A549 (cell line): ENCODE measurements at regions not wholly inside any gene's neighbourhood (a gene's known extent, or its start where the extent isn't known, plus 50 kb on each side); places are given as distances from the start of the nearest gene placed in this dataset.

Source experiments
- ATAC-seq, 2 experiments: fragments of 200-7000 bp in 1 of 2; fragments of >200 bp in 1 of 2; cut with Nextera tagmentation in 1 of 2; cut with Tn5 transposase in 1 of 2; 3 replicates each; pipeline versions ENCODE4 v1.8.0 to v1.9.1; 2018 to 2020; ENCODE audit warnings: mild to moderate bottlenecking in 1 of 2, moderate library complexity in 1 of 2
- CTCF ChIA-PET: fragments of 300-600 bp; sonication (Branson Sonifier 250); formaldehyde crosslinking; extraction: SDS; loops from one replicate; lab custom pipeline; 2021; ENCODE audit warnings: antibody characterized with exemption, inconsistent platforms; lab: Yijun Ruan, JAX
- POLR2A ChIA-PET: fragments of 350-600 bp; formaldehyde crosslinking; extraction: SDS; loops from one replicate; lab custom pipeline; 2021; ENCODE audit warnings: antibody characterized with exemption, inconsistent platforms; lab: Yijun Ruan, JAX
- DNase-seq, 2 experiments: peaks; one replicate each; pipeline versions ENCODE4 v3.0.0 to v3.0.0-alpha.2; 2011 to 2016; ENCODE audit warnings: low read depth in 1 of 2, low spot score in 1 of 2
- FAIRE-seq: peaks from 2 replicates; lab custom pipeline; 2011; peaks lifted over from hg19 to GRCh38; lab: Jason Lieb, UNC
- H3K27ac ChIP-seq, 2 experiments: fragments of >200 bp; sonication (Bioruptor Twin); formaldehyde crosslinking; 3 replicates each; pipeline ENCODE4 v1.5.1; 2016 to 2017
- H3K4me1 ChIP-seq: fragments of >200 bp; sonication (Bioruptor Twin); formaldehyde crosslinking; 3 replicates; pipeline ENCODE4 v1.6.1; 2016
- H3K4me2 ChIP-seq: fragments of >200 bp; sonication (Bioruptor Twin); formaldehyde crosslinking; 3 replicates; pipeline ENCODE4 v1.6.1; 2016
- H3K4me3 ChIP-seq: fragments of >200 bp; sonication (Bioruptor Twin); formaldehyde crosslinking; 3 replicates; pipeline ENCODE4 v1.5.1; 2016
- H3K9me3 ChIP-seq: fragments of >200 bp; sonication (Bioruptor Twin); formaldehyde crosslinking; 3 replicates; pipeline ENCODE4 v1.6.1; 2016
- BCL3 ChIP-seq: fragments of >200 bp; sonication (Bioruptor Twin); formaldehyde crosslinking; IDR thresholded peaks from 3 replicates; pipeline ENCODE4 v1.6.1; 2016
- CBX8 ChIP-seq: fragments of 200-600 bp; sonication (generic); IDR thresholded peaks from 2 replicates; pipeline ENCODE4 v1.6.1; 2016
- EHMT2 ChIP-seq: fragments of 200-600 bp; sonication (generic); IDR thresholded peaks from 2 replicates; pipeline ENCODE4 v1.6.1; 2016; ENCODE audit warnings: antibody characterized with exemption, low read depth, mild to moderate bottlenecking, moderate library complexity
- FOSL2 ChIP-seq, 2 experiments: fragments of 450-650 bp in 1 of 2; fragments of >200 bp in 1 of 2; sonication (Bioruptor Twin) in 1 of 2; formaldehyde crosslinking; IDR thresholded peaks; 2 replicates each; pipeline versions ENCODE4 v1.5.0 to v1.6.1; 2016 to 2020; ENCODE audit warnings: mild to moderate bottlenecking in 1 of 2, moderate library complexity in 1 of 2
- FOXS1 ChIP-seq: fragments of 250-450 bp; sonication (Bioruptor Pico); IDR thresholded peaks from 2 replicates; pipeline ENCODE4 v1.5.0; 2020; ENCODE audit warnings: mild to moderate bottlenecking, moderate library complexity
- HDAC2 ChIP-seq: fragments of 200-600 bp; sonication (generic); IDR thresholded peaks from 2 replicates; pipeline ENCODE4 v1.6.1; 2016
- HEYL ChIP-seq: fragments of 250-450 bp; sonication (Bioruptor Pico); IDR thresholded peaks from 2 replicates; pipeline ENCODE4 v1.8.0; 2021; ENCODE audit warnings: mild to moderate bottlenecking, moderate library complexity
- HOXB5 ChIP-seq: fragments of 250-450 bp; sonication (Bioruptor Pico); IDR thresholded peaks from 2 replicates; pipeline ENCODE4 v1.5.0; 2020; ENCODE audit warnings: mild to moderate bottlenecking, moderate library complexity
- JUN ChIP-seq, 2 experiments: fragments of >200 bp; sonication (Bioruptor Twin); formaldehyde crosslinking; IDR thresholded peaks; 2 replicates in 1 of 2; 3 replicates in 1 of 2; pipeline ENCODE4 v1.6.1; 2016 to 2017
- JUNB ChIP-seq: fragments of >200 bp; sonication (Bioruptor Twin); formaldehyde crosslinking; IDR thresholded peaks from 2 replicates; pipeline ENCODE4 v1.6.1; 2016
- KDM1A ChIP-seq: fragments of 200-600 bp; sonication (generic); IDR thresholded peaks from 2 replicates; pipeline ENCODE4 v1.6.1; 2016; ENCODE audit warnings: low read depth, mild to moderate bottlenecking
- MAFK ChIP-seq: fragments of 450-650 bp; IDR thresholded peaks from 2 replicates; pipeline ENCODE4 v1.6.1; 2014; ENCODE audit not compliant: partially characterized antibody
- MAZ ChIP-seq: fragments of 150-350 bp; IDR thresholded peaks from 2 replicates; pipeline ENCODE4 v1.6.1; 2014; ENCODE audit warnings: antibody characterized with exemption, low read depth, low read length, borderline replicate concordance
- PBX3 ChIP-seq: IDR thresholded peaks from 2 replicates; pipeline ENCODE4 v1.6.1; 2012
- RFX5 ChIP-seq: fragments of 450-650 bp; IDR thresholded peaks from 2 replicates; pipeline ENCODE4 v1.7.1; 2014; ENCODE audit warnings: antibody characterized with exemption, mild to moderate bottlenecking, moderate library complexity
- TFCP2L1 ChIP-seq: fragments of 250-450 bp; sonication (Bioruptor Pico); IDR thresholded peaks from 2 replicates; pipeline ENCODE4 v1.5.0; 2021; ENCODE audit warnings: mild to moderate bottlenecking
- USF2 ChIP-seq: fragments of 450-650 bp; IDR thresholded peaks from 2 replicates; pipeline ENCODE4 v1.6.1; 2014; ENCODE audit warnings: antibody characterized with exemption
- ZFP36 ChIP-seq: fragments of 450-650 bp; IDR thresholded peaks from 2 replicates; pipeline ENCODE4 v1.6.1; 2014; ENCODE audit warnings: borderline replicate concordance; ENCODE audit not compliant: partially characterized antibody
- ZNF302 ChIP-seq: fragments of 250-450 bp; sonication (Bioruptor Pico); IDR thresholded peaks from 2 replicates; pipeline ENCODE4 v1.9.0; 2021; ENCODE audit warnings: inconsistent platforms, mild to moderate bottlenecking, moderate library complexity
- WGBS: methylation state at CpG from one replicate; pipeline ENCODE4 v1.1.6; 2017; ENCODE audit errors: missing lambda C conversion rate; 5-methylcytosine and 5-hydroxymethylcytosine counted together

GRCh38 chr5:167987490-167988280, 303.8 kb upstream of the WWC1 start:
- CTCF ChIA-PET: interaction anchor here (0.8 to 1.2 kb wide), 2 partner anchors 10 to 18 kb away, joined by 3 to 7 read pairs; no protein-coding TSS in a partner anchor
- TF ChIP-seq CBX8 (no peak), USF2 (no peak), MAZ (no peak), ZFP36 (no peak), FOSL2 (IDR thresholded peaks at IDR 0.05) (no peak), FOSL2 (CRISPR knock-in tag; IDR thresholded peaks at IDR 0.05) (no peak), PBX3 (no peak), HOXB5 (CRISPR knock-in tag) (no peak), BCL3 (no peak), JUN (IDR thresholded peaks at IDR 0.05) (no peak)
- Histone ChIP-seq H3K4me3 (no peak overlapping the region), H3K27ac (no peak overlapping the region), H3K4me1 (no peaks in the 10 kb centered on the region), H3K4me2 (no peak overlapping the region), H3K9me3 (no peaks in the 10 kb centered on the region)
- FAIRE-seq: no peak
- POLR2A ChIA-PET: no interaction called here
- 16% methylated on average over 12 of the region's 12 CpGs for WGBS
- ATAC-seq: no peak
- DNase-seq: no peak

DNA sequence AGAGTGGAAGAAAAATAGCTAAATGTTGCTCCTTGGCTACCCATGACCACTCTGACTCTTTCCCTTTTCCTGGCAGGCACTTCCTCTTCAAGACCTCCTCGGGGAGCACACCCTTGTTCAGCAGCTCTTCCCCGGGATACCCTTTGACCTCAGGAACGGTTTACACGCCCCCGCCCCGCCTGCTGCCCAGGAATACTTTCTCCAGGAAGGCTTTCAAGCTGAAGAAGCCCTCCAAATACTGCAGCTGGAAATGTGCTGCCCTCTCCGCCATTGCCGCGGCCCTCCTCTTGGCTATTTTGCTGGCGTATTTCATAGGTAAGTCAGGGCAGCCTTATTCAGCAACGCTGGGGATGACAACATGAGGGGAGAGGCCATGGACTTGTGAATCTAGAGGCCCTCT, 298.6 kb upstream of the WWC1 start:
- Histone ChIP-seq H3K27ac (no peak overlapping the region), H3K9me3 (no peaks in the 10 kb centered on the region), H3K4me3 (no peak overlapping the region), H3K4me2 (no peak overlapping the region), H3K4me1 (no peaks in the 10 kb centered on the region)
- FAIRE-seq (no peak), DNase-seq (no peak), ATAC-seq (no peak)
- ChIA-PET CTCF (interaction anchor here (0.6 kb wide), 1 partner anchor 656 kb away, joined by 3 read pairs; no protein-coding TSS in a partner anchor), POLR2A (no interaction called here)
- WGBS: 20% methylated on average over 11 of the region's 11 CpGs
- TF ChIP-seq USF2 (no peak), FOXS1 (CRISPR knock-in tag) (no peak), PBX3 (no peak), RFX5 (no peak), ZNF302 (CRISPR knock-in tag) (no peak), HEYL (no peak), JUNB (no peak), HDAC2 (no peak), MAFK (no peak), HOXB5 (CRISPR knock-in tag) (no peak), KDM1A (no peak), EHMT2 (no peak), TFCP2L1 (CRISPR knock-in tag) (no peak)
